Activated CD8-positive, alpha-beta memory T cell treated with anti-CD3 and anti-CD28 coated beads for 1 hour (primary cell): ENCODE measurements at regions not wholly inside any gene's neighbourhood (a gene's known extent, or its start where the extent isn't known, plus 50 kb on each side); places are given as distances from the start of the nearest gene placed in this dataset.

Experiments
- DNase-seq, 2 donors: peaks; one replicate each; pipeline ENCODE4 v3.0.0-alpha.2; 2020; ENCODE audit warnings: low read depth in 1 of 2; ENCODE audit errors: extremely low read depth in 1 of 2

DNA sequence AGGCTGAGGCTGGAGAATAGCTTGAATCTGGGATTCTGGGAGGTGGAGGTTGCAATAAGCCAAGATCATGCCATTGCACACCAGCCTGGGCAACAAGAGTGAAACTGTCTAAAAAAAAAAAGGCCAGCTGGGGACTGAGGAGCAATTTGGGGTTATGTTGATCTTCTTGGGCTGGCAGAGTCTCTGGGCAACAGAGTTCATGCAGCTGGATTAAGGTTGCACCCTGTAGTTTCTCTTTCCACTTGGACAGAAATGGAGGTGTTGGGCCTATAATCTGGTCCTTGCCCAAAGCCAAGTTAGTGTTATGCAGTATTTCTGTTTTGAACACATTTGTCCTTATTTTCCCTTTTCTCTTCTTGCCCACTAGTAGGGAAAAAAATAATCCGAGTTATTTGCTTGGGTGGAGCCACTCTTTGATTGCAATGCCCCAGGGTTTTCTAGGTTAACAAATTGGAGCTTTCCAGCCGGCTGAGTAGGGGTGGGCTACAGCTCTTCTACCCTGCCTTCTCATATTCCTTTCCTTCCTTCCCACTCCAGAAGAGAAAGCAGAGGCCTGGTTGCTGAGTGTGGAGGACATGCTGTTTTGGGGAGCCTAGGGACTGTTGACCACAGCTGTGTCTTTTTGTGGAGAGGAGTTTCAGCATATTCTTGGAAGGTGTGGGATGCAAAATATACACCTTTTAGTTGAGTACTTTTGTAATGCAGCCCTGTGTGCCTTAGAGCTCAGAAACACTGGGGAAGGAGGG, 213.9 kb downstream of the SOX4 start:
- no peak for DNase-seq

DNA sequence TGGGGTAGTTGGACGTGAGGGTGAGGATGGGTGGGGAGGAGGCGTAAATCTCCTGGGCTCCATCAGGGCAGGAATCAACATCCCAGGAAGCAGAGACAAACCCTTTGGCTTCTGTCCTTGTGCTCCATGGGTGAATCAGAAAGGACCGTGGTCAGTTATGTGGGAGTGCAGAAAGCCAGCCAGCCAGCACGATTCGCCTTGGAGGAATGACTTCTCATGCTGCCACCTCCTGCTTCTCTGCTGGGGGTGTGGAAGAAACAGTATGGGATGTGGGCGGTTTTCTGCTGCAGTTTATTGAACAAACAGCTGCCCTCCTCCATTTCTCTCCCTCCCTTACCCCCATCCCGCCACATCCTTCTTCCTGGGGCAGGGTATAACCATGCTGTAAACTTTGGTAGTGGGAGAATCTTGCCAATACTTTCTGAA, 214.5 kb downstream of the SOX4 start:
- no peak for DNase-seq

DNA sequence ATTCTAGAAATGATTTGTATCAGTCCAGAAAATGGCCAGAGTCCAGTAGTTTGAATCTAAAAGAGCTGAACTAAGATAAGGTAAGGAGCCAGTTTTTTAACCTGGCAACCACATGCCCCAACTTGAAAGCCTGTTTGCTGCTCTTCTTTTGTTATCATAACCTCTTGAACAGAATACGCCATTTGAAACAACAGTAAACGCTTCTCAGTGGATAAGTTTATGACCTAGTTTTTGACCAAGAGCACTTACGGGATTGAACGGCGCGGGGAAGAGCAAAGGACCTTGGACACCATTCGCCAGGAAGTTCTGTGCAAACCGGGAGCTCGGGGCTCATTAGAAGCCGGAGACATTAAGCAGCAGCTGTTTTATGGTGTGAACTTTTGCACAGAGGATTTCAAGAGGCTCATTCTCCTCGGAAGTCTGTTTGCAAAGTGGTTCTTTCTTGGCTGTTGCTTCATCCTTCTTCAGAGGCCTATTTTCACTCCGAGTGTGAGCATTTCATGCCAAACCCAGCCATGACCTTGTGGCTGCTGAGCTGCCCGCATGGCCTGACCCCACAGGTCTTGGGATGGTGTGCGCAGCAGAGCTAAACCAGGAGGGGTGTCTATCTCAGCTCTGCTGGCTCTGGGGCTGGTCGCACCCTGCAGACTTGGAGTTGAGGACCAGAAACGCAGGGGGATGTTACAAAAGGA, 215.1 kb downstream of the SOX4 start:
- DNase-seq: no peak

DNA sequence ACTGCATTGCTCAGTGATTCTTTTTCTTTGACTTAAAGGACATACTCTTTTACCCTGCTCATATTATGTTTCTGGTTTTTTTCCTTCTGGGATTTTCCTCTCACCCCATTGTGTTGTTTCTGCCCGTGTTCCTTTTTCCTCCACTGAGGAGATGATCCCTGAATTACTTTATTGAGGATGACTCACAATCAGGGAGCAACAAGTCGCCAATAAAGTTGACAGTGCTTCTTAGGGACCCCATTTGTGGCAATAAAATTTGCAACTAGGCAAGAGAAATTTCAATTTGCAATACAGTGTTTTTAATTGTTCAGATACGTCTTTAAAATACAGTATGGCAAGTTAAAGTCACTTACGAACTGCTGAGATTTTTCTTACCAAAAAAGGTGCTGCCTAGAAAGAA, 217.9 kb downstream of the SOX4 start:
- no peak for DNase-seq

DNA sequence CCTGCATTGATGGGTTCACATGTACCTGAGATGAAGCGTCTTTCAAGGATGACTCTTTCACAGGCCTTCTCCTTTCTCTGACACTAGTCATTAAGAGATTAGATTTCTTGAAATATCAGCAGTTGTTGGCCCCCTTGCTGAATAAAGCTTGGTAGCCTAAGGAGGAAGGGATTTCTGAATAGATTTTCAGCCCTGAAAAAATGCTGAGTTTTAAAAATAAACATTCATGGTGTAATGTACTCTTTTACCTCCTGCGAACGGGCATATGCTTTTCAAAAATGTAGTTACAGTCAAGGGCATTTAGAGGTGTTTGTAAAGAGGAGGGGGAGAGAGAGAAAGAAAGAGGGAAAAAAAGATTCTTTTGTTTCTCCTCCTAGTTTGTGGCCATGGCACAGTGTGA, 222.7 kb downstream of the SOX4 start:
- no peak for DNase-seq

DNA sequence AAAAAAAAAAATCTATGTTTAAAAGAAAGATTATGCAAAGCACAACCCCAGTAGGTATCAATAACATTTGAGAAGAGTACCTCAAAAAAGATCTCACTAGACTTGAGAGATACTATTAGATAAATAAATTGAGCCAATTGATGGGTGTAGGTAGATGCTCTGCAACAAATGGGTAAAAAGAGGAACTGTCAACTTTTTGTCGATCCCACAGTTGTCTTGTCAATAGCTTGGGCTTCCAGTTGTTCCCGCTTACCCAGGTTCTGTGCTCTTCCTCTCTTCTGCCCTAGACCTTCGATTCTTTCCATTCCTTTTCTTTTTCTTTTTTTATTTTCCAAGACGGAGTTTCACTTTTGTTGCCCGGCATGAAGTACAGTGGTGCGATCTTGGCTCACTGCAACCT, 226.9 kb downstream of the SOX4 start:
- DNase-seq: no peak

DNA sequence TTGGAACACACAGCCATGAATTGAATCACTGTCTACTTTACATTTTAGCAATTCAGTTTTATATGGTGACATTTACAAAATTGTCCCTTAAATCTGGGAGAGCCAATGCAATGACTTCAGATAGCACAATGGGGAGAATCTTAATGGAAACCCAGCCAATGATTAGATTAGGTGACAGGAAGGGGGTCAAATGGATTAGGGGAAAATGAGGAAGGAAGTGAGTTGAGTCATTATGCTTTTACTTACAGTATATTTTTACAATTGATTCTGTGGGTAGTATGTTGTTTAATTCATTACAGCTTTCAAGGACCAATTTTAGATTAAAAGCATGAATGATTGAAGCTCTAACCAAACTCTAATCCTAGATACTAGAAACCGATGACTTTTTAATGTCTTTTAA, 229.8 kb downstream of the SOX4 start:
- no peak for DNase-seq

DNA sequence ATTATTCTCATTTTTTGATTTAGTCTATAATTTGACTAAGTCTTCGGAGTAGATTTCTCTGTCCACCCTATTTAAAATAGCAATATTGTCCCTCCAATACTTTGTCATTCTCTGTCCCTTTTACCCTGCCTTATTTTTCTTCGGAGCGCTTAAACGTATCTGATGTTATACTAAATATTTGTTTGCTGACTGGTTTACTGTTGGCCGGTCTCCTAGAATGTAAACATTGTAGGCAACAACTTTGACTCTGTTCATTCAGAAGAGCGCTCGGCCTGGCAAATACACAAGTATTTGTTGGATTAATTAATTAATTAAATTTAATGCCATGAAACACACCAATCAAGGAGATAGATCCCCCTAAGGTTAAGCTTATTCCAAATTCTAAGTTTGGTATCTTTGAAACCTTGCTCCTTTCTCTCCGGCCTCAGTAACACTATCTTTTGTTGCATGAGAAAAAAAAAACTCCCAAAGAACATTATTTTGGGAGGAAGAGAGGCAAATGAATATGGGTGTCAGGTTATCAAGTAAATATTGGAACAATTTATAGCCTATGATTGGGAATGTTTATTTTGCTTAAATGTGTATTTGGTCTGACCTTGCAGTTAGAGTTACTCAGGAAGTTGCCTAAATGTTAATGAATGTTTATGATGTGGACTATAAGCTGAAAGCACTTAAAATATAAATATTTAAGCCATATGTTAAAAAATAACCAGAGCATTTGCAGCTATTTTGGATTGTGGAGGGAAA, 231.1 kb downstream of the SOX4 start:
- DNase-seq: no peak

DNA sequence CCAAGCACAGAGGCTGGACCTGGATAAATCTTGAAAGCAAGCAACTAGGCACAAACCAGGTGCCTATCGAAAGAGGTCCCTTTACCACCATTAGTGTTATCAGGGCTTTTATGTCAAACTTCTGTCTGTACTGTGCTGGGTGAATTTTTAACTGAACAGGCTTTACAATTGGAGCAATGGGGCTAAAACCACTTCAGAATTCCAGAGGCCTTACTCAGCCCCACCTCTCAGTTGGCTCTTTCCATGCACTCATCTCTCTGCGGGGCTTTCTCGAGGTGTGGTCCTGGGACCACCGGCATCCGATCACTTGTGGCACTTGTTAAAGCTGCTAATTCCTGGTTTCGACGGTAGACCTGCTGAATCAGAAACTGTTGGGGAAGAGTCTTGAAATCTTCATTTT, 232.5 kb downstream of the SOX4 start:
- DNase-seq: no peak

DNA sequence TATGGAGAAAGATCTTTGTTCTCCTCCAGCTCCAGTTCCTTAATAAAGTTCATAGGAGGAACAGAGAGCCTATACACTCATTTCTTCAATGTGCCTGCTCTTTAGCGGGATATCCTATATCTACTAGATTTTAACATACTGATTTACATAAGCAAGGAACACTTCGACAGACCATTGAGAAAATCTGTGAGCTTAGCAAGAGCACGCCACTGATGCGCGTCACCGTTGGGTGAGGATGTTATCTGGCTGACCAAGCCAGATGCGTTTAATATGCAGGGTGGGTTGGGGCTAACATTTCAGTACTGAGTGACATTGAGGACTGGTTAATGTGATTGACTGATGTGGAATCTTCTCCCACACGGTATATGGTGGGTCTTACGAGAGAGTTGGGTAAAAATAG, 233.4 kb downstream of the SOX4 start:
- DNase-seq: no peak

DNA sequence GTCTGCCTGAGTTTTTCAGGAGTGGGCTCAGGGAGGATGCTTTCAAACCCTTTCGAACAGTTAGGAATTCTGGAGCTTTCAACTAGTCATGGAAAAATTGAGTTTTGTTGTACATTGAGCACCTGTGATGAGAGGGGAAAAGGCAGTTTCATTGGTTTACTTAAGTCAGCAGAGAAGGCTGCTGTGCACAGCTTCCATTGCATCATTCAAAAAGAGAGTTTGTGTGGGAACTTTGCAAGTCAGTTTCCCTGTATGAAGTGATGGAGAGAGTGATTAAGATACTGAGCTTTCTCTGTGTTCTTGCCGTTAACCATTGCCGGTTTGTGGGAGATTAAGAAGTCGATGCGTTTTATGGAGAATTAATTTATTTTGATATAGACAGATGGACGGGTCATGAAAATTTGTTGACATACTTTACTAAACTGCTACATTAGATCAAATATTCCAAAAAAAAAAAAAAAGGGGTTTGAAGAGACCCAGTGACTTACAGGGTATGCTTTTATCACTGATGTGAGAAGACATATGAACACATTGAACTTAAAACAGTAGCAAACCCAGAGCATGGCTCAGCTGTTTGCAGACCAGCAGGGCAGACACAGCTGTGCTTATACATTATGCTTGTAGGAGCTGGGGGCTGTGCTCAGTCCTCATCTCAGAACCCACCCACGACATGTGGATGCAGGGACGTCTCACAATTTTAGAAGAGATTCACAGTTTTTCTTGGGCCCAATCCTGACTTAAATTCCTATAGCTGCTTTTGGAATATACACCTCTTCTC, 234.1 kb downstream of the SOX4 start:
- no peak for DNase-seq

DNA sequence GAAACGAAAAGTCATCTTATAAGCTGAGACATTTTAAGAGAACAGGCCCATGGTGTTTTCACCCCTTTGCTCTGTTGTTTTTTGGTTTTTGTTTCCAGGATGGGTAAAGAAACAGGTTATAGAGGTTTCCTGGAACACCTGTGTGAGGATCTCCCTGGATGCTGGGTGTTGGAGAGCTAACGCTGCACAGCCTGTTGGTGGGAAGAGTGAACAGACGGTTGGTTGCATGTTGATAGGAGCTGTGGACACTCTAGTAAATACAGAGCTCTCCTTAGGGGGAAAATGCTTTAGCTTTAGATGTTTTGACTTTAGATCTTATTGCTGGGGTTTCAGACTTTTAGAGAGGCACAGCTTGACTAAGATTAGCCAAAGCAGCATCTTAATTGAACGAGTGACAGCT, 235.2 kb downstream of the SOX4 start:
- no peak for DNase-seq

DNA sequence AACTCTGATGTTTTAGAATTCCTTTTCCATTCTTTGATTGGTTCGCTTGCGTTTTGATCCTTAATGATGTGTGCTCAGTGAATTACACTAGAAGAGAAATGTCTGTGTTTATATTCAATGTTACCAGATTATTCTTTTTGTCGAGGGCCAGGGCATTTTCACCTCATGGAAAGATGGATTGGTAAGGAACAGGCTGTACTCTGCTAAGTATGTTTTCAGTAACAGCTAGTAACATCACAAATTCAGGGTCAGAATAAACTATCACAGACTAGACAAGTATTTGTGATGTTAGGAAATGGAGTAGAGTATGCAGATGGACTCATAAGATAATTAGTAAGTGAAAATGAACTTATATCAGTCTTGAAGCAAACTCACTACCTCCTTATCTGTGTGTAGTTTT, 235.6 kb downstream of the SOX4 start:
- DNase-seq: no peak

DNA sequence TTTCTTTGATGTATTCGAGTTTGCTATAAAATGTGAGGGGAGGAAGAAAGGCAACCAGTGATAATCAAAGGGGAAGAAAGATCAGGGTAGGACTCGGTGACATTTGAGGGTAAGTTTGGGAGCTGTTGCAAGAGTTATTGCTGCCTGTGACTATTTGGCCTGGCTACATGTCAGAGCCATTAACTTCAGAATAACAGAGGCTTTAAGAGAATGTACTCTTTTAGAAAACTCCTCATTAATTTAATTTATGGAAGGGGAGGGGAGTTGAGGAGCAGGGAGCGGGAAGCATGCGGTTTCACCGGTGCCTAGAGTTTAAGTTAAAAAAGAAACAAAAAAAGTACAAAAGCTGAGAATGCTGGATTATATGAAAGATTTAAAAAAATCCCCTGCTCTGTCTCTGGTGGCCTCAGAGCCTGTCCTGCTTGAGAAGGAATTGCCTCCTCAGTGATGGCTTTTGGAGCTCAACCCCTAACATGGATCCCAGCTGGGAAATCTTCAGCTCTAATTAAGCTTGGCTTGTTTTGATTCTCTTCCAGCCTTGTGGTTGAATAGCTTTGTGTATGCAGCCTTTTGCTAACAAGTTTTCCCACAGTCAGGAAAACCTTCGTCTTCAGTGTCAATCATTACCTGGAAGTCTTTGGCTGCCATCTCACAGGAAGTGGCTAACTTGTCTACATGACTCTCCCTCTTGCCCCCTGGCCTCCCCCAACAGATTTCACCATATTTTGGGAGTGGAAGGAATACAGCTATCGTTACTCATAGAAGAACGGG, 238.2 kb downstream of the SOX4 start:
- no peak for DNase-seq

DNA sequence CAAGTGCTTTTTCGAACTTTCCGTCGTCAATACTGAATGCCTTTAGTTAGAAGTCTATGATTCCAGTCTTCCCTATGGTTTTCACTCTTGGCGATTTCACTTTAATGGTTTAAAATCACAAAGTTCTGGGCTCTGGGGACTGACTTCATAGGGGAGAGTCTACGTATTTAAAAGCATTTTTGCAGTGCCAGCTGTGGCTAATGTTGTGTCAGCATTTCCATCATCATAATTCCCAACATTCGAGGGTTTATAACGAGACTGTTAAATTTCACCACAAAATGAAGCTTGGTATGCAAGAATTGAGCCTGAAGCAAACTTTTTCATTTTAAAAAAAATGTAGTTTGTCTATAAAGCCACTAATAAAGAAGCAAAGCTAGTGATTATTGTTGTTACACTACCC, 242.7 kb downstream of the SOX4 start:
- DNase-seq: no peak

DNA sequence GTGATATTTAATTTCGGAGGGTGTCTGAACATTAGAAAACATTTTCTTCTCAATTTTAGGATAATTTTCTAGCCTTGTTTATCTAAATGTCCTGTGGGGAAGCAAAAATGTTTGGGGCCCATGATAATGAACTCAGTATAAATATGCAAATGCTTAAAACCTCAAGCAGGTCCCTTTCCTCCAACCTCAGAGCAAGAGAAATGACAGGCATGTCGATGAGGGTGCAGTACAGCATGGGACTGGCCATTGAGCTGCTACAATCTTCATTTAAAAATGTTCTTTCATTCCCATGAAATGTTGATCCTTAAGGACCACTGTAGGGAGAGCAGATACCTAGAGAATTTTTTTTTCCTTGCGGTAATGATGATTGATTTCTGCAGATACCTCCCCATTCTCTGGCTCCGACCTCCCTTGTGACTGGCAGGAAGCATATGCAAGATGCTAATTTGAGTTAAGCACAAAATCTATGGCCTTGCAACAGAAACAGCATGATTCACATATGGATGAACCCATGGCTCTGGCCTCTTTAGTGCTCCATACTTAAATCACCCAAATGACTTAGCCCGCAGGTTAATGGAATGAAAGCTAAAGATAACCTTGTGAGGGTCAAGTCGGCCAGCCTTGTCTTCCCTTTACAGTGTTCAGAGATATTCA, 243.3 kb downstream of the SOX4 start:
- no peak for DNase-seq

DNA sequence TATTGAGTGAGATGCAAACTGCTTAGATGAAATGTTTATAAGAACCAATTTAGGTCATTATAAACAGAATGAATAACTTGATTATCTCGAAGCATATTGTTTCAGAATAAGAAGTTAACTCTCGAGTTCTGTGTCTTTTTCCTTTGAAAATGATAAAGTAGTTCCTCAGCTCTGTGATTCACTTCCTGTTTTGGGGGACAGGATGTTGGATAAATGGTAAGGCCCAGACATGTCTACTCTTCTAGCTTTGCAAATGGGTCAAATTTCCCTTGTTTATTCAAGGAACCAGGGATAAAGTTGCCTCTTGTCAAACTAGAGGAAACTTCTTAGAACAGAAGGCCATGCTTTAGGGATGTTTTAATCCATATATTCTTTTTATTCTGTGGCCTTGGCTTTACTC, 246.9 kb downstream of the SOX4 start:
- no peak for DNase-seq

DNA sequence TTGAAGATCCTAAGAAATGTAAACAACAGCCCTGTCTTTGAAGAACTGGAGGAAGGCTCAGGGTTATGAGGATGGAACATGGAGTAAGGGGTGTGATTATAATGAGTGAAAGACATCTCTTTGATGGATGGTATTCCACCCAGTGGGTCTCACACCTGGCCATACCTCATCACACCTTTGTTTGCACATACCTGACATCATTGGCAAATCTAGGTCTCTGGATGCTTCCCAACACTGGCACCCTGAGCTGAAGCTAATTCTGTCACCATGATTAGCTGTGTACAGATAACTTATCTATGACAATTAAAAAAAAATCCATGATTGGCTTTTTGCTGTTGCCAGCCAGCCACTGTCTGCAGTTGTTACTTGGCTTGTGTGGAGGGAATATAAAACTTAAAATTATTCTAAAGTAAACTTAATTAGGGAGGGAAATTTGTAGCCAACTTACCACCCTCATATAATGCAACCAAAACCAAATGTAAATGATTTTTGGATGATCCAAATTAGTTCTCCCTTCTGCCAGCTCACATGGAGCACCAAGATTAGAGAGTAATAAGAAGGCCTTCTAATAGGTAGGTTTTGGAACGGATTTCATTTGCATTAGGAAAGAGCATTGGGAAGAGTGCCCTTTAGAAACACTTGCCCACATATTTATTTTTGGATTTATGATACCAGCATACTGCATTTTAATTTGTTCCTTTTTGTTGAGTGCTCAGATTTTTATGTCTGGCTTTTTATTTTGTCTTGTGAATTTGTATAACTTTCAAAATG, 249.5 kb downstream of the SOX4 start:
- no peak for DNase-seq
